ENCODE measurements at regions not wholly inside any gene's neighbourhood (a gene's known extent, or its start where the extent isn't known, plus 50 kb on each side); places are given as distances from the start of the nearest gene placed in this dataset.
A peak's percentile ranks its signal among the peaks of the same experiment; 100 is the strongest.
"Not testable (repeated sequence)": the region's sequence is repeated elsewhere in the genome, so short reads cannot be mapped to it uniquely, and the experiment has no call there.

GRCh38 chr14:105746800-105747502 is 220.6 kb downstream of the TMEM121 start:
- DNase-seq (ENCODE audit: low spot score); FAIRE-seq: not testable (repeated sequence)

GRCh38 chr14:105747503-105748203 is 221.3 kb downstream of the TMEM121 start:
- FAIRE-seq; DNase-seq (ENCODE audit: low spot score): not testable (repeated sequence)

GRCh38 chr14:105748204-105748578 is 221.8 kb downstream of the TMEM121 start:
- FAIRE-seq (no peak), DNase-seq (ENCODE audit: low spot score) (peak; percentile 55)

GRCh38 chr14:105748710-105749109 is 222.3 kb downstream of the TMEM121 start:
- DNase-seq (ENCODE audit: low spot score); FAIRE-seq: not testable (repeated sequence)

GRCh38 chr14:105749870-105750541 is 223.6 kb downstream of the TMEM121 start:
- DNase-seq (ENCODE audit: low spot score); FAIRE-seq: not testable (repeated sequence)

GRCh38 chr14:105751291-105751751 is 224.9 kb downstream of the TMEM121 start:
- not testable (repeated sequence) for FAIRE-seq; DNase-seq (ENCODE audit: low spot score)

GRCh38 chr14:105752420-105752819 is 226.0 kb downstream of the TMEM121 start:
- DNase-seq (ENCODE audit: low spot score); FAIRE-seq: not testable (repeated sequence)

GRCh38 chr14:105760691-105761344 is 234.4 kb downstream of the TMEM121 start:
- DNase-seq (ENCODE audit: low spot score) (no peak), FAIRE-seq (no peak)

- FAIRE-seq; DNase-seq (ENCODE audit: low spot score): not testable (repeated sequence)
These were observed 235.0 kb downstream of the TMEM121 start for GRCh38 chr14:105761345-105761740.

- FAIRE-seq, result peak; percentile 98
- no peak for DNase-seq (ENCODE audit: low spot score)
These were observed 235.5 kb downstream of the TMEM121 start for GRCh38 chr14:105761842-105762241.

- not testable (repeated sequence) for FAIRE-seq; DNase-seq (ENCODE audit: low spot score)
These were observed 235.9 kb downstream of the TMEM121 start for GRCh38 chr14:105762262-105762661.

GRCh38 chr14:105764254-105764901 is 238.0 kb downstream of the TMEM121 start:
- FAIRE-seq; DNase-seq (ENCODE audit: low spot score): not testable (repeated sequence)

GRCh38 chr14:105765072-105765825 is 238.9 kb downstream of the TMEM121 start:
- not testable (repeated sequence) for DNase-seq (ENCODE audit: low spot score); FAIRE-seq

GRCh38 chr14:105765893-105766614 is 239.7 kb downstream of the TMEM121 start:
- FAIRE-seq (no peak), DNase-seq (ENCODE audit: low spot score) (no peak)

GRCh38 chr14:105767315-105767714 is 240.9 kb downstream of the TMEM121 start:
- no peak for DNase-seq (ENCODE audit: low spot score)
- no peak for FAIRE-seq

GRCh38 chr14:105768039-105768438 is 241.7 kb downstream of the TMEM121 start:
- DNase-seq (ENCODE audit: low spot score), result not testable (repeated sequence)
- FAIRE-seq, result peak; percentile 5

GRCh38 chr14:105769061-105769730 is 242.8 kb downstream of the TMEM121 start:
- FAIRE-seq; DNase-seq (ENCODE audit: low spot score): not testable (repeated sequence)

- FAIRE-seq; DNase-seq (ENCODE audit: low spot score): not testable (repeated sequence)
These were observed 244.3 kb downstream of the TMEM121 start for GRCh38 chr14:105770619-105771216.

Measured in urothelium cell line (cell line).